Stimulated activated CD4-positive, alpha-beta T cell treated with anti-CD3 and anti-CD28 coated beads, Interleukin-15, amount 100 ng/mL, for 48 hours (primary cell): ENCODE measurements at regions not wholly inside any gene's neighbourhood (a gene's known extent, or its start where the extent isn't known, plus 50 kb on each side); places are given as distances from the start of the nearest gene placed in this dataset.

Experiments
- DNase-seq, 2 donors: peaks; one replicate each; pipeline ENCODE4 v3.0.0-alpha.2; 2020; ENCODE audit warnings: low read depth in 2 of 2

DNA sequence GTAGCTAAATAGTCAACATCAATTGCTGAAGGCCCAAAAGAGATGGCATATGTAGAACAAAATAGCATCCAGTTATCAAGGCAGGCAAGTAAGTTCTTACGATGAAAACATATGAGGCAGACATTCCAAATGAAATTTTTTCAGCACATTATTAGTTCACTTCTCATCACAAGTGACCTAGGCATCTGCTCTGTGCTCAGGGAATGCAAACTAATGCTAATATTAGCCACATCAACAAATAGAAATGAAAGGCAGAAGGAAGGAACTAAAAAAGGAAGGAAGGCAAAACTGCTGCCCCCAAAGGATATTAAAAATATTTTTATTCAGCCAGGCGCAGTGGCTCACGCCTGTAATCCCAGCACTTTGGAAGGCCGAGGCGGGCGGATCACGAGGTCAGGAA is 51.2 kb upstream of the ROCK1 start:
- no peak for DNase-seq

DNA sequence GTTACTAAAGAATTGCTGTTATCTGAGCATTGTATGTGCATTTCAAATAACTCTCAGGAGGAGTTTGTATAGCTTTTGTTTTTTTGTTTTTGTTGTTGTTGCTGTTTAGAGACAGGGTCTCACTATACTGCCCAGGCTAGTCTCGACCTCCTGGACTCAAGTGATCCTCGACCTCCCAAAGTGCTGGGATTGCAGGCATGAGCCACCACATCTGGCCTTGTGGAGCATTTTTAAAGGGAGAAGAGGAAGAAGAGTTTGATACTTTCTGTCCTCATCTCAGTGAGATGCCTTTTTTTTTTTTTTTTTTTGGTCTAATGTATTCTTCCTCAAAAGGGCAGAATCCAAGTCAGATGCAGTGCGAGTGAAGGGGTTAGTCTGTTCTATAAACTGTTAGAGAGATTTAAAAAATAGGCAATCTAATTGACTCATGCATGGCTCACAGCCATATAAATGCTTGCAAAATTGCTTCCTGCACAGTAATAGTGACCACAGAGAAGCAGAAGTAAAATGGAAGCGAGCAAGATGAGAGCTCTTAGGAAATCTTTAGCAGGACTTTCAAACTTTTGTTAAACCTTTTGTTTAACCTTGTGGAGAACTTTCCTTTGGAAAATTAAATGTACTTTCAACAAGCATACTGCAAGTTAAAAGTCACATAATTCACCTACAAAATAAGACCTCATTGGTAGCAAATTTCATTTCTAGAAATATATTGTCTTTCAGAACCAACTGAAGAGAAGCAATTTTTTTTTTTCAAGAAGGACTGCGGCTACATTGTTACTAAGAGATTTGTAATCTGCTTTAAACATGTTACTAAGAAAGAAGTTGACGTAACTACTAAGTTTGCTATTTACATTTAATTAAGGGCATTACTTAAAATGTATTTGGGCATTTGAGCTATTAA is 52.3 kb upstream of the ROCK1 start:
- no peak for DNase-seq

DNA sequence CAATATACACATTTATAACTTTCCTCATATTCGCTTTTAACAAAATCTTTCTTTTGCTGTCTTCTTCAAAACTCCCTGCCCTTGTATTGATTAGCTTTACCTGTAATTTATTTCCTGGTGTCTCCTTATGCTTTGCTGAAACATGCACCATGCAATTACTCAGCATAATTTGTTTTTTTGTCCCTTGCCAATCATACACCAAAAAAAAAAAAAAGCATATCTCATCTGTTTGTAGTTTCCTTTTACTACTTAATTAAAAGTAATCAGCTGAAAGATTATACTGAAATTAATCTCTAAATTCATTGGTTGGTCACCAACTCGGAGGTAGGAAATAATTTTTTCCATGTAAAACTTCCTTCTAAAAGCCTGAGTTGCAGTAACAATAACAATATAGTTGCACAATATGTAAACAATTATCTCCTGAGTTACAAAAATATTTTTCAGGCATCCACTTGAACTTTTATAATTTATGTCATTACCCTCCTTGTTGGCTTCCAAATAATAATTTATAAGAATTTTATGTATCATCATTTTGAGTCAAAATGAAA is 53.0 kb upstream of the ROCK1 start:
- no peak for DNase-seq

DNA sequence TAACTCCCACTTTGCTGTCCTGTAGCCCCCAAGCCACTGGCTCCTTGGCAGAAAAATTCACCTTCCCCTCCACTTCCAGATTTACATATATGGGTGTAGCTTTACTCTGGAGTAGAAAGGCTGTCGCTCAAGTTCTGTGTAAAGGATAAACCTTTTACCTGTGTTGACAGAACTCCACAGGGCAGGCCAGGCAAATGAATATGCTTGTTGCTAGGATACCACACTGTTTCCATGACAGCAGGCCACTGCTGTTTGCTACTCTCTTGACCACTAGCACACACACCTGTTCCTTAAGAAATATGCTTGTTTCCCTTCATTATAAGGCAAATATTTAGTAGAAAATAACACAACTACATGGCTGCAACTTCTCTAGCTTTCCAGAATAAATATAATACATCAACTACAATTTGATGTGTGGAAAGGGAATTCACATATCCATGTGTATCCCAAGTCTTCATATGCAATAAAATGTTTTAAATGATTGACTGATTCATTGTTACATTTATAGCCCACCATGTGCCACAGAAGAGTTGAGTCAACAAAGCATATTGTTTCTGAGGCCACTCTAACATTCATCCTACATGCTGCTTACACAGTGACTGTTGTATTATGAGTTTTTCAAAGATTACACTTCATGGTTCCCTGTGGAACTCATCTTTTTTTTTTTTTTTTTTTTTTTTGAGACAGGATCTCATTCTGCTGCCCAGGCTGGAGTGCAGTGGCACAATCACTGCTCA is 56.2 kb upstream of the ROCK1 start:
- no peak for DNase-seq

DNA sequence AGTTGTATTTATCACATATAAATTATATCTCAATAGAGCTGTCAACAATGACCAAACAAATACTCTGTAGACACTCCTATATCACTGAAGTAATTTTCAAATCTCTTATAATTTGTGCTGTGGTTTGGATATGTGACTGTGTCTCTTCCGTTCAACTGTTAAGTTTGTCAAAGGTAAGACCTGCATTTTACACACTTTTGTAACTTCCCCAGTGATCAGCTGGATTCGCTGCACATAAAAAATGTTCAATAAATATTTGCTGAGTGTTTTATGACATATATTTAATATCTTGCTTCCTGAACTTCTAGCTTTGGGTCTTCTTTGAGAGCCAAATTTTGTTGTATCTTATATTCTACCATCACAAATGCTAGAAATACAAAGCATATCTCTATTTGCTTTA is 57.3 kb upstream of the ROCK1 start:
- no peak for DNase-seq

DNA sequence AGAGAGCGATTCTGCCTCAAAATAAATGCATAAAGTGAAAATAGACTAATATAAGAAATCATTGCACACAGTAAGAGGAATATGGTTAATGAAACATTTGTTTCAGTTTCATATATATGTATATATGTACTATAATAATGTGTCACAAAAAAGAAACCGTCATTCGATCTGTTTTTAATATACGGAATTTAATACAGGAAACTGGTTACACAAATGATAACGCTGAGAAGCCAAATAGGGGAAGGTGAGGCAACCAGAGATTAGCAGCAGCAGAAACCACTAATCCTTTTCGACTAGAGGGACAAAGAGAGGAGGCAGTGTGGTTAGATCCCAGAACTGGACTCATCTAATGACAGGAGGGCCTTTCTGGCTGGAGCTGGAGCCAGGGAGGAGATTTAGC is 64.2 kb upstream of the GREB1L start:
- no peak for DNase-seq

DNA sequence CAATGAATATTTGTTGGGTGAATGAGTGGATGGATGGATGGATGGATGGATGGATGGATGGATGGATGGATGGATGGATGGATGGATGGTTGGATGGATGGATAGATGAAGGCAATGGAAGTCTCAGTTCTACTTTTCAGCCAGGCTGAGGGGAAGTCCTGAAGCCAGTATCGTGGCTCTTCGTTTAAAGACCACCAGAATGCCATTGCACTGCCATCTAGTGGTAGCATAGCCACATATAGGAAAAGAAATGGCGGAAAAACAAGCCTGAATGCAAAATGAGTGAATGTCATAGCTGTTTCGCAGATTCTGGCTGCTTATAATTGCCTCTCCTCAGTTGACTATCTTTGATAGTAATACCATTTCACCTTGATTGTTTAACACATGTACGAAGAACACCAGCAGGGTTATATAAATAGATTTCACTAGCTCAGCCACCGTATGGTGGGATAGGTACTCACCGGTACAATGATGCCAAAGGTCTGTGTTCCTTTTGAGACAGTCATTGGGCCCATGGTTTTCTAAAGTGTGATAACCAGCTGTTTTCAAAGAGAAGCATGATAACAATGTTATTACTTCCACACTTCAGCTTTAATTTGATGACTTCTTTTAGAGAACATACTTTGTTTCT is 62.3 kb upstream of the GREB1L start:
- peak; percentile 7 to 28 for DNase-seq

DNA sequence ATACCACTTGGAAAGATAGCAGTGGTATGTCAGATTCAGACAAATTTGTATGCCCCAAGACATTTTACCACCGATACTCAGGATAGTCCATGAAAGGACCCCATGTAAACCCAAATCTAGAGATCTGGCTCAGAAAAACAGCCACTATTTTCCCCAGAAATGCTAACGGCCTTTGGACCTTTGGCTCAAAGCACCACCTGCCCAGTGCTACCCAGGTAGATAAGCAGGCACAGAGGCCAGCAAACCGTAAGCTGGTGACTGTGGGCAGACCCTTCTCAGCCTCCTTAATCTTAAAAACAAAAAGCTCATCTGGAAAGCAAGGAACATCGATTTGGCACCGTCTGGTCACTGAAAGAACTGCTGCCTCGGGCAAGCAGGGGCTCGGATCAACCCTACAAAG is 61.4 kb upstream of the GREB1L start:
- DNase-seq = no peak

DNA sequence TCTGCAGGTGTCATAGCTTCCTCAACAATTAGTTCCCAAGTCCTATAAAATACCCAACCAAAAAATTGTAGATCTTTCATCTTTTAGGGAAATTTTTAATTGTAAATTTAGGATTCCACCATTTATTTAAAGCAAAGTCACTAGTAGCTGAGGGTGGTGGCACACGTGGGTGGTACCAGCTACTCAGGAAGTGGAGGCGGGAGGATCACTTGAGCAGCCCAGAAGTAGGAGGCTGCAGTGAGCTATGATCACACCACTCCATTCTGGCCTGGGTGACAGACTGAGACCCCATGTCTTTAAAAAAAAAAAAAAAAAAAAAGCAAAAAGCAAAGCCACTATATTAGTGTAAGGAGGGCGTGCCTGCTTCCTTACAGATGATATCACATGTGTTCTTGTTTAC is 60.3 kb upstream of the GREB1L start:
- no peak for DNase-seq

DNA sequence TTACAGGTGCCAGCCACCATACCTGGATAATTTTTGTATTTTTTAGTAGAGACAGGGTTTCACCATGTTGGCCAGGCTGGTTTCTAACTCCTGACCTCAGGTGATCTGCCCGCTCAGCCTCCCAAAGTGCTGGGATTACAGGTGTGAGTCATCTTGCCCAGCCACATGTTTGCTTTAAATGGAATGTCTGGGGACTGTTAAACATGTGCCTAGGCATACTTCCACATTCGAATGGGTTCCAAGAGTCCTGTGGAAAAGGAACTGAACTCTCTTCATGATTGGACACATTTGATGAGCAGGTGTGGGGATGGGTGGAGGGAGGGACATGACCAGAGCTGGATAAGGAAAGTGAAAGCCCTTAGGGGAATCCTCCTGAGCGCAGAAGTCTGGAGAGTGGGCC is 58.4 kb upstream of the GREB1L start:
- DNase-seq = no peak

DNA sequence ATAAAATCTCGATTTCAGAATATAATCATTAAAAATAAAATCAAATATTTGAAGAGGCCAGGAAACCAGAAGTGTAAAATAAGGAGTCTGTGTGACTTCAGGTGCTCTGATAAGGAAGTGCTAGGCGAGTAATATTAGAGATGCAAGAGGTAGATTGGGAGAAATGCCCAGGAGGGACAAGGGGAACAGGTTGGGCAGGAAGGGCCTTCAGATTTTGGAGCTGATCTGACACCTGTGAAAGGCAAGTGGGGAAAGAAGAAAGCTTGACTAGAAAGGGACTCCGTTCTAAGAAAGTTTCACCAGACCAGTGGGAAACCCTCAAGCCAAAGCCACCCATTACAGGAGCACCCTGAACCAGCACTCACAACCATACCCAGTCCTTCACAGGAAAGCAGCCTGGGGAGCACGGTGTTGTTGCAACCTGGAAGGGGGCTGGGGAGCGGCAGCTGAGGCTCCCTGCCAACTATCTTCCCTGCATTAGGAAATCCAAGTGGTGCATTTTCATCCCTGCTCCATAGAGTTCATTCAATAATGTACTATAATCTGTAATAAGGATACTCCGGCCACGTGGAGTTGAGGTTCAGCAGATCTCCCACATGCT is 57.5 kb upstream of the GREB1L start:
- no peak for DNase-seq

DNA sequence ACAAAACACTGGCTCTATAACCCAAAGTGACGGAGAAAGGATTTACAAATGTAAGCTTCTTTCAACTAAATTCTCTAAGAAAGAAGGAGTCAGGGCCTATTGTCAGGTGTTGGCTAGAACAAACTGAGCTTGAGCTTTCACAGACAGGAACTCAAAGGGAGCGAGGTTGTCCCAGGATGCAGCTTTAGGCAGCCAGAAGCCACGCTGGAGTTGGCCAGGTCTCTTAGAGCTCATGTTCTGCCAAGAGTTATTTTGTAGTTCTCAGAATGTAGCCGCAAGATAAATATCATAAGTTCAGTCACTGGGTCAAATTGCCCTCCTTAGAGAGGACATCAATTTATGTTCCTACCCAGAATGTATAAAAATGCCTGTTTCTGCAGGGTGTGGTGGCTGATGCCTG is 54.1 kb upstream of the GREB1L start:
- DNase-seq = no peak

DNA sequence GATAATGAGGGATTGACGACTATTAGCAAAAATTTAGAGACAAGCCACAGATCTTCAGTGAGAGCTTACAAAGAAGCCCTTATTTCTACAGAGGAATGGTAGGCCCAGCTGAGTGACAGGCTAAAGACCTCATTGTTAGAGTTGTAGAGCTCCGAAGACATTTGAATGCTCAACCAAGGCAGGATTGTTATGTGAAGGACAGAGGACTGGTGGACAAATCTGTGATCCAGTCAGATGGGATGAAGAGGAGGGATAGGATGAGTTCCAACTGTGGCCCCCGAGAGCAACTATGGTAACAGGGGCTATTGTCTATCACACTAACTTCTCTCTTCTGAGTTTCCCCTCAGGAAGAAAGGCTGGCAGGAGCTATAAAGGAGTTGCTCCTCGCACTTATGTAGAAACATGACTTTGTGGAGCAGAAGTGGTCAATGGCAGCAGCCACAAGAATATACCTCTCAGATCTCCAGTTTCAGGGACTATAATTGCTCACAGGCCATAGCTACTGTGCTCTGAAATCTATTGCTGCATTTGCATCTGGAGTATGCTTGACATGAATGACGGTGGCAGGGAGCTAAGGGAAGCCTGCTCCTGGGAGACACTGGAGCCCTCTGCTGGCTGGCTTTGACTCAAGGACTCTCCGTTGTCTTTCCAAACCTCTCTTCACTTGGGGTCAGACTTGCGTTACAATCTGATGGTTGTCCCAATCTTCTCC is 50.3 kb upstream of the GREB1L start:
- DNase-seq = peak in 1 of 2 donors; percentile 14
